SK-N-SH (cell line): ENCODE measurements at regions not wholly inside any gene's neighbourhood (a gene's known extent, or its start where the extent isn't known, plus 50 kb on each side); places are given as distances from the start of the nearest gene placed in this dataset.
"Not testable (repeated sequence)": the region's sequence is repeated elsewhere in the genome, so short reads cannot be mapped to it uniquely, and the experiment has no call there.

ENCODE experiments used
- CTCF ChIA-PET: fragments of 300-600, 350-600 bp; formaldehyde crosslinking; extraction: SDS; loops from one replicate; lab custom pipeline; 2021; lab: Yijun Ruan, JAX
- POLR2A ChIA-PET: fragments of 350-600 bp; sonication (Branson Sonifier 250); formaldehyde crosslinking; extraction: SDS; loops from one replicate; lab custom pipeline; 2020; ENCODE audit warnings: antibody characterized with exemption, inconsistent platforms; lab: Yijun Ruan, JAX
- DNase-seq: peaks from one replicate; pipeline ENCODE4 v3.0.0; 2012
- H2AFZ ChIP-seq: fragments of 200-600 bp; sonication (generic); 2 replicates; pipeline ENCODE4 v1.8.1; 2016; ENCODE audit warnings: antibody characterized with exemption, mild to moderate bottlenecking, low read depth
- H3F3A ChIP-seq: fragments of 200-600 bp; sonication (generic); replicated peaks from 2 replicates; pipeline ENCODE3; 2016; ENCODE audit warnings: antibody characterized with exemption, mild to moderate bottlenecking; ENCODE audit not compliant: insufficient read depth
- H3K27ac ChIP-seq, 2 experiments: fragments of 200-500 bp in 1 of 2; fragments of 200-600 bp in 1 of 2; sonication (Bioruptor generic) in 1 of 2; sonication (generic), shearing (Covaris generic) in 1 of 2; 2 replicates each; pipeline versions ENCODE4 v1.5.1 to v1.6.1; 2014 to 2016; ENCODE audit warnings: low read depth in 2 of 2, inconsistent platforms in 1 of 2, low read length in 1 of 2, mild to moderate bottlenecking in 1 of 2, mixed read lengths in 1 of 2
- H3K27me3 ChIP-seq: fragments of 200-600 bp; sonication (generic), shearing (Covaris generic); 2 replicates; pipeline ENCODE4 v1.6.1; 2016; ENCODE audit warnings: mixed run types; ENCODE audit not compliant: insufficient read depth
- H3K36me3 ChIP-seq, 2 experiments: fragments of 200-500 bp in 1 of 2; fragments of 200-600 bp in 1 of 2; sonication (Bioruptor generic) in 1 of 2; sonication (generic) in 1 of 2; replicated peaks in 1 of 2; 2 replicates each; pipeline versions ENCODE3 to v1.5.1; 2014 to 2016; ENCODE audit warnings: low read length in 1 of 2, mild to moderate bottlenecking in 1 of 2; ENCODE audit not compliant: insufficient read depth in 2 of 2, control insufficient read depth in 1 of 2
- H3K4me1 ChIP-seq, 2 experiments: fragments of 200-500 bp in 1 of 2; fragments of 200-600 bp in 1 of 2; sonication (Bioruptor generic) in 1 of 2; sonication (generic), shearing (Covaris generic) in 1 of 2; 2 replicates each; pipeline versions ENCODE4 v1.5.1 to v1.6.1; 2014 to 2016; ENCODE audit warnings: low read depth in 1 of 2, low read length in 1 of 2, mixed run types in 1 of 2; ENCODE audit not compliant: insufficient read depth in 2 of 2, control insufficient read depth in 1 of 2
- H3K4me2 ChIP-seq: fragments of 200-600 bp; sonication (generic), shearing (Covaris generic); 2 replicates; pipeline ENCODE4 v1.6.1; 2017; ENCODE audit warnings: mixed run types
- H3K4me3 ChIP-seq, 2 experiments: fragments of 200-500 bp in 1 of 2; fragments of 200-600 bp in 1 of 2; sonication (Bioruptor generic) in 1 of 2; sonication (generic), shearing (Covaris generic) in 1 of 2; 2 replicates each; pipeline versions ENCODE4 v1.5.1 to v1.8.1; 2014 to 2016; ENCODE audit warnings: low read depth in 2 of 2, inconsistent platforms in 1 of 2, low read length in 1 of 2, mild to moderate bottlenecking in 1 of 2, mixed read lengths in 1 of 2, moderate library complexity in 1 of 2
- H3K79me2 ChIP-seq: fragments of 200-600 bp; sonication (generic); 2 replicates; pipeline ENCODE4 v1.8.1; 2017; ENCODE audit warnings: mild to moderate bottlenecking; ENCODE audit not compliant: insufficient read depth
- H3K9ac ChIP-seq: fragments of 200-600 bp; sonication (generic); 2 replicates; pipeline ENCODE4 v1.6.1; 2017; ENCODE audit warnings: mixed run types
- H3K9me2 ChIP-seq: fragments of 200-600 bp; sonication (generic); 2 replicates; pipeline ENCODE4 v1.6.1; 2017; ENCODE audit warnings: mixed run types
- H3K9me3 ChIP-seq: fragments of 200-600 bp; sonication (generic); 2 replicates; pipeline ENCODE4 v1.6.1; 2017; ENCODE audit warnings: mixed run types, mild to moderate bottlenecking, moderate library complexity
- H4K20me1 ChIP-seq: fragments of 200-600 bp; sonication (generic); 2 replicates; pipeline ENCODE4 v1.6.1; 2017; ENCODE audit warnings: mild to moderate bottlenecking, mixed run types; ENCODE audit not compliant: insufficient read depth
- CTCF ChIP-seq: fragments of 200-600 bp; sonication (generic); IDR thresholded peaks from 2 replicates; pipeline ENCODE4 v1.6.1; 2017; ENCODE audit warnings: antibody characterized with exemption, mild to moderate bottlenecking, moderate library complexity
- EZH2phosphoT487 ChIP-seq: fragments of 200-600 bp; sonication (generic); IDR thresholded peaks from 2 replicates; pipeline ENCODE4 v1.6.1; 2017; ENCODE audit warnings: low read depth, mixed run types, mild to moderate bottlenecking, antibody characterized with exemption, moderate library complexity, borderline replicate concordance
- FOSL2 ChIP-seq: IDR thresholded peaks from 2 replicates; pipeline ENCODE4 v1.4.0; 2012; ENCODE audit warnings: low read depth, mild to moderate bottlenecking, moderate library complexity, borderline replicate concordance
- FOXM1 ChIP-seq: IDR thresholded peaks from 2 replicates; pipeline ENCODE4 v1.4.0; 2012; ENCODE audit warnings: low read depth, mild to moderate bottlenecking
- GATA2 ChIP-seq: sonication (generic); formaldehyde crosslinking; IDR thresholded peaks from 2 replicates; pipeline ENCODE4 v1.5.0; 2020; ENCODE audit warnings: mild to moderate bottlenecking, missing genetic modification reagents
- JUND ChIP-seq: IDR thresholded peaks from 2 replicates; pipeline ENCODE4 v1.4.0; 2012
- MAX ChIP-seq: IDR thresholded peaks from 2 replicates; pipeline ENCODE4 v1.4.0; 2012; ENCODE audit warnings: low read depth
- MEF2A ChIP-seq: IDR thresholded peaks from 2 replicates; pipeline ENCODE4 v1.4.0; 2012; ENCODE audit warnings: low read depth, borderline replicate concordance
- POLR2AphosphoS5 ChIP-seq: IDR thresholded peaks from 2 replicates; pipeline ENCODE4 v1.6.1; 2012; ENCODE audit warnings: low read depth, low read length
- RAD21 ChIP-seq: IDR thresholded peaks from 2 replicates; pipeline ENCODE4 v1.6.1; 2012; ENCODE audit warnings: mild to moderate bottlenecking, low read length
- RCOR1 ChIP-seq: fragments of 150-350 bp; IDR thresholded peaks from 2 replicates; pipeline ENCODE4 v1.6.1; 2017; ENCODE audit warnings: antibody characterized with exemption, low read length
- RFX5 ChIP-seq: IDR thresholded peaks from 2 replicates; pipeline ENCODE4 v1.6.1; 2012; ENCODE audit warnings: mild to moderate bottlenecking, improper control_type of control experiment, low read length
- SMC3 ChIP-seq: IDR thresholded peaks from 2 replicates; pipeline ENCODE4 v1.6.1; 2012; ENCODE audit warnings: low read depth, low read length, improper control_type of control experiment
- TAF1 ChIP-seq: IDR thresholded peaks from 2 replicates; pipeline ENCODE4 v1.6.1; 2012; ENCODE audit warnings: low read depth, mild to moderate bottlenecking, low read length, moderate library complexity, borderline replicate concordance
- USF2 ChIP-seq: fragments of 150-350 bp; IDR thresholded peaks from 2 replicates; pipeline ENCODE4 v1.6.1; 2017; ENCODE audit warnings: antibody characterized with exemption, low read length, low read depth, borderline replicate concordance
- YY1 ChIP-seq: IDR thresholded peaks from 2 replicates; pipeline ENCODE4 v1.4.0; 2012; ENCODE audit warnings: low read depth, mild to moderate bottlenecking
- WGBS: methylation state at CpG from one replicate; pipeline ENCODE4 v1.1.6; 2017; ENCODE audit warnings: low lambda C conversion rate; 5-methylcytosine and 5-hydroxymethylcytosine counted together

GRCh38 chr20:25989196-25989595, 292.5 kb upstream of the ZNF337 start:
- CTCF ChIA-PET: no interaction called here
- no peaks in the 10 kb centered on the region for H3F3A ChIP-seq
- H3K9me2 ChIP-seq: no peaks in the 10 kb centered on the region
- H3K4me2 ChIP-seq: no peak overlapping the region
- H3K27me3 ChIP-seq: no peaks in the 10 kb centered on the region; the same call in 1 of the 2 replicates
- H3K9ac ChIP-seq: no peak overlapping the region
- no peak overlapping the region for H3K4me3 ChIP-seq
- POLR2A ChIA-PET: interaction anchor here (0.6 kb wide), 1 partner anchor 494 kb away, joined by 4 read pairs; no protein-coding TSS in a partner anchor
- no peaks in the 10 kb centered on the region for H3K9me3 ChIP-seq
- TF ChIP-seq YY1: no peak
- no peak for TF ChIP-seq TAF1
- no peak for TF ChIP-seq POLR2AphosphoS5
- no peak for TF ChIP-seq RFX5
- TF ChIP-seq MEF2A: no peak
- no peak for TF ChIP-seq USF2
- no peak for TF ChIP-seq CTCF
- TF ChIP-seq SMC3: no peak
- TF ChIP-seq FOSL2: no peak
- no peak for TF ChIP-seq FOXM1
- no peak for TF ChIP-seq RCOR1
- no peak for TF ChIP-seq JUND
- TF ChIP-seq EZH2phosphoT487: no peak
- TF ChIP-seq RAD21: no peak
- no peak for TF ChIP-seq MAX
- no peak for TF ChIP-seq GATA2 (CRISPR knock-in tag)
- TF ChIP-seq, all 33 proteins: peak for 0
- 85% methylated on average over 15 of the region's 19 CpGs for WGBS
- no peaks in the 10 kb centered on the region for H4K20me1 ChIP-seq
- no peak overlapping the region for H3K27ac ChIP-seq
- H2AFZ ChIP-seq: no peak overlapping the region
- H3K4me1 ChIP-seq: peaks cover 0 to 8% of the 10 kb centered on the region in 2 experiments; a peak in 1 of 4 replicates
- H3K36me3 ChIP-seq: no peaks in the 10 kb centered on the region
- H3K79me2 ChIP-seq: no peaks in the 10 kb centered on the region
- no peak for DNase-seq

GRCh38 chr20:25987928-25988560, 291.4 kb upstream of the ZNF337 start:
- H2AFZ ChIP-seq, H3F3A ChIP-seq, H3K79me2 ChIP-seq, H3K4me3 ChIP-seq, H3K27ac ChIP-seq, H4K20me1 ChIP-seq, H3K4me1 ChIP-seq, DNase-seq, H3K4me2 ChIP-seq, H3K9me2 ChIP-seq, H3K9me3 ChIP-seq, H3K36me3 ChIP-seq, POLR2A ChIA-PET, H3K9ac ChIP-seq, CTCF ChIA-PET, H3K27me3 ChIP-seq: not testable (repeated sequence)
- 83% methylated on average over 14 of the region's 14 CpGs for WGBS
